NCI-H146 treated with DMSO at 0.1 percent for 48 hours (cell line): ENCODE measurements at regions not wholly inside any gene's neighbourhood (a gene's known extent, or its start where the extent isn't known, plus 50 kb on each side); places are given as distances from the start of the nearest gene placed in this dataset.

Experiments used
- DNase-seq: peaks from one replicate; lab custom pipeline; 2025; ENCODE audit not compliant: unreplicated experiment; lab: John Stamatoyannopoulos, UW

- DNase-seq: no peak
These were observed 957.9 kb downstream of the BRD1 start for GRCh38 chr22:48869788-48870187.

GRCh38 chr22:48869161-48869560 lies 958.5 kb downstream of the BRD1 start:
- DNase-seq: no peak

- DNase-seq: no peak
These were observed 959.1 kb downstream of the BRD1 start for GRCh38 chr22:48868554-48868953.

GRCh38 chr22:48867891-48868290 lies 959.8 kb downstream of the BRD1 start:
- no peak for DNase-seq

GRCh38 chr22:48866906-48867681 lies 960.6 kb downstream of the BRD1 start:
- DNase-seq: no peak

- DNase-seq: no peak
These were observed 962.9 kb downstream of the BRD1 start for GRCh38 chr22:48864748-48865147.

- DNase-seq: no peak
These were observed 963.6 kb downstream of the BRD1 start for GRCh38 chr22:48863965-48864528.

GRCh38 chr22:48860557-48860956 lies 967.1 kb downstream of the BRD1 start:
- no peak for DNase-seq

GRCh38 chr22:48858856-48859255 lies 968.8 kb downstream of the BRD1 start:
- DNase-seq: no peak

- no peak for DNase-seq
These were observed 969.6 kb downstream of the BRD1 start for GRCh38 chr22:48858121-48858520.

GRCh38 chr22:48857202-48857805 lies 970.4 kb downstream of the BRD1 start:
- no peak for DNase-seq

GRCh38 chr22:48856308-48856615 lies 971.4 kb downstream of the BRD1 start:
- no peak for DNase-seq

- no peak for DNase-seq
These were observed 971.9 kb downstream of the BRD1 start for GRCh38 chr22:48855593-48856307.

GRCh38 chr22:48855013-48855412 lies 972.7 kb downstream of the BRD1 start:
- no peak for DNase-seq

GRCh38 chr22:48853627-48854240 lies 973.9 kb downstream of the BRD1 start:
- DNase-seq: no peak

- DNase-seq: no peak
These were observed 975.6 kb downstream of the BRD1 start for GRCh38 chr22:48851933-48852549.

GRCh38 chr22:48850658-48851287 lies 976.9 kb downstream of the BRD1 start:
- no peak for DNase-seq

GRCh38 chr22:48849963-48850657 lies 977.6 kb downstream of the BRD1 start:
- no peak for DNase-seq

GRCh38 chr22:48849219-48849912 lies 978.3 kb downstream of the BRD1 start:
- DNase-seq: no peak
